GM12878 (cell line): ENCODE measurements at regions not wholly inside any gene's neighbourhood (a gene's known extent, or its start where the extent isn't known, plus 50 kb on each side); places are given as distances from the start of the nearest gene placed in this dataset.

ENCODE experiments used
- NR2C2 ChIP-seq: IDR thresholded peaks from 2 replicates; pipeline ENCODE4 v1.6.1; 2011; ENCODE audit warnings: borderline replicate concordance, low read depth; ENCODE audit not compliant: control insufficient read depth, insufficient read length
- TAF1 ChIP-seq: IDR thresholded peaks from 2 replicates; pipeline ENCODE4 v1.6.1; 2011; ENCODE audit warnings: mild to moderate bottlenecking, low read depth, low read length, borderline replicate concordance

DNA sequence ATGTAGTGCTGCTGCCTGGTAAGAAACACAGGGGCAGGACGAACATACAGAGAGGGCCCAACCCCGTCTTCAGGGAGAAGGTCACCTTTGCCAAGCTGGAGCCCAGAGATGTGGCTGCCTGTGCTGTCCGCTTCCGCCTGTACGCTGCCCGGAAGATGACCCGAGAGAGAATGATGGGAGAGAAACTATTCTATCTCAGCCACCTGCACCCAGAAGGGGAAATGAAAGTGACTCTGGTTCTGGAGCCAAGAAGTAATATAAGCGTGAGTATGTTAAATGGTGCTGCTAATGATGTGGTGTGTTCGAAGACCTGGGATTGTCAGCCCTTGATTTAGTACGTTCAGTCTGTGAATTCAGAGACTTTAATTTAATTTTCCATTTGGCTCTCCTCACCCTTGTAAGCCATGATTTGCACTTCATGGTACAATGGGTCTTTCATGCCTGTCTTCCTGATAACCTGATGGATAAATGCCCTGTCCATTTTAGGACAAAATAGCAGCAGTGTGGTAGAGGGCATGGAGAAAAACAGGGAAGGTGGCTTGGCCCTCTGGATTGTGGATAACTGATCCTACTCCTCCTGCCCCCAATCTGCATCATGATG, 318.9 kb downstream of the SNAPC1 start:
- TF ChIP-seq TAF1 (no peak), NR2C2 (no peak)
